PC-3 (cell line): ENCODE measurements at regions not wholly inside any gene's neighbourhood (a gene's known extent, or its start where the extent isn't known, plus 50 kb on each side); places are given as distances from the start of the nearest gene placed in this dataset.

Source experiments
- CTCF ChIP-seq: fragments of 300-600 bp; sonication (generic); conservative IDR thresholded peaks from 2 replicates; pipeline ENCODE4 v1.5.1; 2017; ENCODE audit warnings: antibody characterized with exemption, low read depth, mild to moderate bottlenecking, low read length
- EZH2 ChIP-seq: fragments of 300-600 bp; sonication (generic); IDR thresholded peaks from one replicate; pipeline ENCODE4 v1.6.1; 2017; ENCODE audit warnings: antibody characterized with exemption, mild to moderate bottlenecking, low read length; ENCODE audit not compliant: unreplicated experiment

DNA sequence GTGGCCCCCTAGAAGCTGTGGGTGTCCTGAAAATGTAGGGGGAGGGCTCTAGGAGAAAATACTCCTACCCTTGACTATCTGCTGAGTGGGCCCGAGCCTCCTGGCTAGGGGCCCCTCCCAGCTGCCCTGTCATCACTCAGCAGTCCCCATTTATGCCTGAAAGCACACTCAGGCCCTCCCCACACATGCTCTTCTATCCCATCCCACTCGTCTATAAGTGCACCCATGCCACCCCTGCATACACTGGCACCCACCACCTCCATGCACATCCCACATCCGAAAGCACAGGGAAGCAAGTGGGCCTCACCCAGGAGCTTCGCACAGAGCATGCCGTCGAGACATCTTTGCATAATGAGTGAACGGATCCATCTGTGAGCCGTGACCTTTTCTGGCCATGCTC is 80.4 kb upstream of the POU3F1 start:
- TF ChIP-seq CTCF, result no peak
- no peak for TF ChIP-seq EZH2
